Right cardiac atrium (tissue), 5 donors: ENCODE measurements at regions not wholly inside any gene's neighbourhood (a gene's known extent, or its start where the extent isn't known, plus 50 kb on each side); places are given as distances from the start of the nearest gene placed in this dataset.

Experiments used
- ATAC-seq, 2 donors: fragments of 200-7000 bp; cut with Tn5 transposase; one replicate each; pipeline versions ENCODE4 v1.8.0 to v1.9.1; 2020; ENCODE audit warnings: moderate library complexity in 2 of 2, mild to moderate bottlenecking in 1 of 2
- DNase-seq, 3 donors: peaks; one replicate each; pipeline ENCODE4 v3.0.0-alpha.2; 2020
- H3K27ac ChIP-seq: one replicate; pipeline ENCODE4 v1.5.1; 2013; ENCODE audit warnings: mild to moderate bottlenecking, low read length, control low read depth, moderate library complexity
- H3K27me3 ChIP-seq: one replicate; pipeline ENCODE4 v1.6.1; 2013; ENCODE audit not compliant: control insufficient read depth, insufficient read depth
- H3K4me1 ChIP-seq: one replicate; pipeline ENCODE4 v1.6.1; 2013; ENCODE audit warnings: low read length; ENCODE audit not compliant: control insufficient read depth, insufficient read depth
- H3K4me3 ChIP-seq: one replicate; pipeline ENCODE4 v1.5.1; 2013; ENCODE audit warnings: low read length, control low read depth
- H3K9me3 ChIP-seq: one replicate; pipeline ENCODE4 v1.6.1; 2013; ENCODE audit warnings: low read length; ENCODE audit not compliant: control insufficient read depth
- WGBS: extraction: QIAGEN DNeasy Blood & Tissue Kit; methylation state at CpG from one replicate; pipeline ENCODE4 v1.1.7; 2013; 5-methylcytosine and 5-hydroxymethylcytosine counted together
- intact Hi-C, 4 donors: fragments of 100-400 bp; cut with DNase I; formaldehyde crosslinking; loops; one replicate each; pipeline versions ENCODE4 v1.11.0 to v1.14.0; 2022 to 2023
- donor health status: healthy with polysubstance abuse.
- donor health status: DM: no; HTN: yes; CAD: no.
- donor health status: DM: no; HTN: no; CAD: no.
- donor health status: DM: no; HTN: yes; CAD: no; lungs with severe emphysema.
- donor health status: DM: yes; HTN: yes; CAD: no.

- Histone ChIP-seq H3K27me3 (no peaks in the 10 kb centered on the region), H3K4me1 (no peaks in the 10 kb centered on the region), H3K9me3 (no peaks in the 10 kb centered on the region), H3K4me3 (no peak overlapping the region), H3K27ac (no peak overlapping the region)
- ATAC-seq (no peak), DNase-seq (no peak)
- intact Hi-C loops: no loop called here
- 52% methylated on average over 1 of the region's 1 CpG for WGBS
These were observed 977.8 kb downstream of the FSTL5 start for GRCh38 chr4:161186012-161186411.

GRCh38 chr4:161183729-161184128, 980.1 kb downstream of the FSTL5 start:
- H3K4me1 ChIP-seq: no peaks in the 10 kb centered on the region

GRCh38 chr4:161182913-161183312, 980.9 kb downstream of the FSTL5 start:
- ATAC-seq: no peak
- no peak for DNase-seq
- intact Hi-C loops: no loop called here
- Histone ChIP-seq H3K4me1 (no peaks in the 10 kb centered on the region), H3K9me3 (no peaks in the 10 kb centered on the region), H3K27me3 (no peaks in the 10 kb centered on the region), H3K27ac (no peak overlapping the region), H3K4me3 (no peak overlapping the region)
- 66% methylated on average over 3 of the region's 3 CpGs for WGBS

More at GRCh38 chr4:161183729-161184128, 980.1 kb downstream of the FSTL5 start:
- intact Hi-C loops: no loop called here
- no peak for DNase-seq
- Histone ChIP-seq H3K9me3 (no peaks in the 10 kb centered on the region), H3K27me3 (no peaks in the 10 kb centered on the region), H3K4me3 (no peak overlapping the region), H3K27ac (no peak overlapping the region)
- ATAC-seq: no peak
- 70% methylated on average over 3 of the region's 3 CpGs for WGBS

- Histone ChIP-seq H3K4me1 (no peaks in the 10 kb centered on the region), H3K4me3 (no peak overlapping the region), H3K27ac (no peak overlapping the region), H3K9me3 (no peaks in the 10 kb centered on the region), H3K27me3 (no peaks in the 10 kb centered on the region)
- intact Hi-C loops: no loop called here
- no peak for ATAC-seq
- 66% methylated on average over 5 of the region's 5 CpGs for WGBS
- no peak for DNase-seq
These were observed 985.5 kb downstream of the FSTL5 start for GRCh38 chr4:161178310-161178709.

- no peaks in the 10 kb centered on the region for H3K9me3 ChIP-seq
- H3K27ac ChIP-seq: no peak overlapping the region
- WGBS: 82% methylated on average over 1 of the region's 1 CpG
- DNase-seq: no peak
- H3K4me3 ChIP-seq: no peak overlapping the region
- no peaks in the 10 kb centered on the region for H3K4me1 ChIP-seq
- intact Hi-C loops: no loop called here
- H3K27me3 ChIP-seq: no peaks in the 10 kb centered on the region
- no peak for ATAC-seq
These were observed 991.3 kb downstream of the FSTL5 start for GRCh38 chr4:161172396-161173026.

- intact Hi-C loops: no loop called here
- no peaks in the 10 kb centered on the region for H3K9me3 ChIP-seq
- H3K27ac ChIP-seq: no peak overlapping the region
- no peak for DNase-seq
- H3K27me3 ChIP-seq: no peaks in the 10 kb centered on the region
- H3K4me3 ChIP-seq: no peak overlapping the region
- ATAC-seq: no peak
- no peaks in the 10 kb centered on the region for H3K4me1 ChIP-seq
These were observed 996.3 kb downstream of the FSTL5 start for GRCh38 chr4:161167539-161167938.

GRCh38 chr4:161160718-161161117, 1003.1 kb downstream of the FSTL5 start:
- H3K4me1 ChIP-seq: no peaks in the 10 kb centered on the region
- H3K27ac ChIP-seq: no peak overlapping the region
- intact Hi-C loops: no loop called here
- H3K27me3 ChIP-seq: no peaks in the 10 kb centered on the region
- no peak overlapping the region for H3K4me3 ChIP-seq
- no peaks in the 10 kb centered on the region for H3K9me3 ChIP-seq
- 36% methylated on average over 3 of the region's 3 CpGs for WGBS
- DNase-seq: no peak
- ATAC-seq: no peak

- DNase-seq (no peak), ATAC-seq (no peak)
- 77% methylated on average over 2 of the region's 2 CpGs for WGBS
- Histone ChIP-seq H3K27ac (no peak overlapping the region), H3K9me3 (no peaks in the 10 kb centered on the region), H3K4me3 (no peak overlapping the region), H3K27me3 (no peaks in the 10 kb centered on the region), H3K4me1 (no peaks in the 10 kb centered on the region)
- intact Hi-C loops: no loop called here
These were observed 1015.7 kb downstream of the FSTL5 start for GRCh38 chr4:161148051-161148450.

GRCh38 chr4:161143375-161143774, 1020.4 kb downstream of the FSTL5 start:
- no peak for ATAC-seq
- DNase-seq: no peak
- WGBS: 80% methylated on average over 3 of the region's 3 CpGs
- Histone ChIP-seq H3K4me3 (no peak overlapping the region), H3K9me3 (no peaks in the 10 kb centered on the region), H3K27ac (no peak overlapping the region), H3K27me3 (no peaks in the 10 kb centered on the region), H3K4me1 (no peaks in the 10 kb centered on the region)
- intact Hi-C loops: no loop called here

GRCh38 chr4:161134795-161135194, 1029.0 kb downstream of the FSTL5 start:
- Histone ChIP-seq H3K27me3 (no peaks in the 10 kb centered on the region), H3K27ac (no peak overlapping the region), H3K9me3 (no peaks in the 10 kb centered on the region), H3K4me1 (no peaks in the 10 kb centered on the region), H3K4me3 (no peak overlapping the region)
- 57% methylated on average over 2 of the region's 2 CpGs for WGBS
- ATAC-seq (no peak), DNase-seq (no peak)
- intact Hi-C loops: no loop called here

GRCh38 chr4:161133586-161134276, 1030.1 kb downstream of the FSTL5 start:
- ATAC-seq (no peak), DNase-seq (no peak)
- Histone ChIP-seq H3K27me3 (no peaks in the 10 kb centered on the region), H3K9me3 (no peaks in the 10 kb centered on the region), H3K4me1 (no peaks in the 10 kb centered on the region), H3K4me3 (no peak overlapping the region), H3K27ac (no peak overlapping the region)
- WGBS: 59% methylated on average over 4 of the region's 4 CpGs
- intact Hi-C loops: no loop called here
